ENCODE measurements at regions not wholly inside any gene's neighbourhood (a gene's known extent, or its start where the extent isn't known, plus 50 kb on each side); places are given as distances from the start of the nearest gene placed in this dataset.

DNA sequence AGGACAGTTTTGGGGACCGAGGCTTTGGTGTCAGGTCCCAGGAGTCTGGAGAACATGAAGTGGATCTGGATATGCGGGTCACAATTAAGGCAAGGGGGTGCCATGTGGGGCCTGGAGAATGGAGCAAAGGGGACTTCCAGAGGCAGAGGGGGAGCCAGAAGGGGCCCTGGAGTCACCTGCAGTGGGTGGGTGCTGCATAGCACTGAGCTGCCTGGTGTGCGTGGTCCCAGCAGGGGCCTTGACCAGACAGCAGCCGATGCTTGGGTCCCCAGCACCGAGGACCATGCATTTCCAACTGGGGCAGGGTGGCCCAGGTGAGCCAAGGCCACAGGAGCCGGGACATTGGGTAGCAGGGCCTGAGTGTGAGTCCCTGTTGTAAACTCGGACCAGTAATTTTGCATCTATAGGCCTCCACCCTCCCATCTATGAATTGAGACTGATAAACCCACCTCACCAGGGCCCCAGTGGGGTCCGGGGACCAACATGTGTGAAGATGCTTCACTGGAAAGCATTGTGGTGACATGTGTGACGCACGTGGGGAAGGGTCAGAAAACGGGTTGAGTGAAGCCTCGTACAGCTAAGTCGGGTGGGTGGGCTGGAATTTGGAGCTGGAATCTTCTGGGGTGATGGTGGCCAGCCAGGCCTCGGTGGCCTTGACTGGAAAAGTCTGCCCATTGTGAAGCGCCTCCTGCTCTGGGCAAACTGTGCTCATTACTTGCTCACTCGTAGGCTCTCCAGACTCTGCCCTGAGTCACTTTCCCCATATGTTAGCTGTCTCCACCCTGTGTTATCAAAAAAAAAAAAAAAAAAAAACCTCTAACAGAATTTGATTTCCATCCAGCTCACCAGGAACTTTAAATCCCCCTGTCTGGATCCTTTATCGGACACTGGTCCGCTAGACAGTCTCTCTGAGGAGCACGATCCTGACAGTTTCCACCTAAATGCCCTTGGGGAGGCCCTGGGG lies 90.5 kb upstream of the ZNF469 start:
- no peak for DNase-seq (ENCODE audit: low spot score)
- H4K91ac ChIP-seq (ENCODE audit: low read depth, low read length, poor library complexity) = no peak overlapping the region
- no peak overlapping the region for H2BK120ac ChIP-seq (ENCODE audit: low read depth, low read length)
- no peak overlapping the region for H3K4ac ChIP-seq (ENCODE audit: low read length)
- H3K4me1 ChIP-seq (ENCODE audit: control insufficient read depth in 2 of 2, insufficient read depth in 1 of 2, low read depth in 1 of 2, low read length in 2 of 2) = peaks cover 0 to 1% of the 10 kb centered on the region in 2 donors
- H3K36me3 ChIP-seq (replicated peaks in 1 of 2; ENCODE audit: control insufficient read depth in 2 of 2, insufficient read depth in 2 of 2, low read length in 2 of 2) = no peaks in the 10 kb centered on the region
- no peaks in the 10 kb centered on the region for H3K79me1 ChIP-seq (ENCODE audit: low read depth, low read length)
- no CpG with 5 or more reads among the region's 19 CpGs for WGBS, 2 donors (ENCODE audit: extremely low coverage in 2 of 2, insufficient read length in 2 of 2, insufficient replicate concordance in 1 of 2)
- H3K27ac ChIP-seq (replicated peaks; ENCODE audit: low read length) = no peak overlapping the region
- H2BK5ac ChIP-seq (ENCODE audit: low read length) = no peak overlapping the region
- no peak overlapping the region for H4K8ac ChIP-seq (ENCODE audit: low read depth, low read length)
- H3K14ac ChIP-seq (ENCODE audit: low read length) = no peak overlapping the region
- no peak overlapping the region for H3K4me2 ChIP-seq (ENCODE audit: insufficient read depth, low read length, poor library complexity, severe bottlenecking)
- H3K9ac ChIP-seq (ENCODE audit: low read depth, low read length, poor library complexity) = no peak overlapping the region
- no peak overlapping the region for H3K18ac ChIP-seq (ENCODE audit: low read length)
- no peak overlapping the region for H2AFZ ChIP-seq (ENCODE audit: low read length)
- no peak overlapping the region for H3K23ac ChIP-seq (ENCODE audit: low read depth, low read length, poor library complexity)
- no peak overlapping the region for H3K4me3 ChIP-seq (ENCODE audit: low read length in 2 of 2)
- H2AK5ac ChIP-seq (ENCODE audit: low read depth, low read length) = no peak overlapping the region
- peaks cover 0 to 13% of the 10 kb centered on the region in 2 donors for H3K9me3 ChIP-seq (replicated peaks in 1 of 2; ENCODE audit: control insufficient read depth in 2 of 2, insufficient read depth in 1 of 2, low read depth in 1 of 2, low read length in 2 of 2)
- H2BK12ac ChIP-seq (ENCODE audit: low read length) = no peak overlapping the region
- no peak overlapping the region for H2BK15ac ChIP-seq (ENCODE audit: low read length)
- peaks cover 0 to 3% (median 2%) of the 10 kb centered on the region in 3 experiments for H3K27me3 ChIP-seq (ENCODE audit: control insufficient read depth in 3 of 3, insufficient read depth in 3 of 3, low read depth in 1 of 3, low read length in 3 of 3)

- Histone ChIP-seq H3K18ac (ENCODE audit: low read length) (no peak overlapping the region), H2BK15ac (ENCODE audit: low read length) (no peak overlapping the region), H3K4me3 (ENCODE audit: low read length in 2 of 2) (no peak overlapping the region), H2BK120ac (ENCODE audit: low read depth, low read length) (no peak overlapping the region), H3K4me2 (ENCODE audit: insufficient read depth, low read length, poor library complexity, severe bottlenecking) (no peak overlapping the region), H4K8ac (ENCODE audit: low read depth, low read length) (no peak overlapping the region), H2BK5ac (ENCODE audit: low read length) (no peak overlapping the region), H3K4ac (ENCODE audit: low read length) (no peak overlapping the region), H3K4me1 (ENCODE audit: control insufficient read depth in 2 of 2, insufficient read depth in 1 of 2, low read depth in 1 of 2, low read length in 2 of 2) (peaks cover 0 to 1% of the 10 kb centered on the region in 2 donors), H3K27ac (replicated peaks; ENCODE audit: low read length) (no peak overlapping the region), H3K9me3 (replicated peaks in 1 of 2; ENCODE audit: control insufficient read depth in 2 of 2, insufficient read depth in 1 of 2, low read depth in 1 of 2, low read length in 2 of 2) (peaks cover 0 to 11% of the 10 kb centered on the region in 2 donors), H4K91ac (ENCODE audit: low read depth, low read length, poor library complexity) (no peak overlapping the region), H3K79me1 (ENCODE audit: low read depth, low read length) (no peaks in the 10 kb centered on the region), H2BK12ac (ENCODE audit: low read length) (no peak overlapping the region), H2AFZ (ENCODE audit: low read length) (no peak overlapping the region), H3K36me3 (replicated peaks in 1 of 2; ENCODE audit: control insufficient read depth in 2 of 2, insufficient read depth in 2 of 2, low read length in 2 of 2) (no peaks in the 10 kb centered on the region), H3K9ac (ENCODE audit: low read depth, low read length, poor library complexity) (peak overlapping the region; percentile 38), H3K23ac (ENCODE audit: low read depth, low read length, poor library complexity) (no peak overlapping the region), H3K14ac (ENCODE audit: low read length) (no peak overlapping the region), H3K27me3 (ENCODE audit: control insufficient read depth in 3 of 3, insufficient read depth in 3 of 3, low read depth in 1 of 3, low read length in 3 of 3) (peaks cover 0 to 9% (median 2%) of the 10 kb centered on the region in 3 experiments), H2AK5ac (ENCODE audit: low read depth, low read length) (no peak overlapping the region)
- WGBS, 2 donors (ENCODE audit: extremely low coverage in 2 of 2, insufficient read length in 2 of 2, insufficient replicate concordance in 1 of 2) = 100% methylated on average over 2 of the region's 4 CpGs; no CpG with 5 or more reads in 1 of the 2 donors
- DNase-seq (ENCODE audit: low spot score) = no peak
Measured at GRCh38 chr16:88293097-88293496, 89.7 kb upstream of the ZNF469 start.

DNA sequence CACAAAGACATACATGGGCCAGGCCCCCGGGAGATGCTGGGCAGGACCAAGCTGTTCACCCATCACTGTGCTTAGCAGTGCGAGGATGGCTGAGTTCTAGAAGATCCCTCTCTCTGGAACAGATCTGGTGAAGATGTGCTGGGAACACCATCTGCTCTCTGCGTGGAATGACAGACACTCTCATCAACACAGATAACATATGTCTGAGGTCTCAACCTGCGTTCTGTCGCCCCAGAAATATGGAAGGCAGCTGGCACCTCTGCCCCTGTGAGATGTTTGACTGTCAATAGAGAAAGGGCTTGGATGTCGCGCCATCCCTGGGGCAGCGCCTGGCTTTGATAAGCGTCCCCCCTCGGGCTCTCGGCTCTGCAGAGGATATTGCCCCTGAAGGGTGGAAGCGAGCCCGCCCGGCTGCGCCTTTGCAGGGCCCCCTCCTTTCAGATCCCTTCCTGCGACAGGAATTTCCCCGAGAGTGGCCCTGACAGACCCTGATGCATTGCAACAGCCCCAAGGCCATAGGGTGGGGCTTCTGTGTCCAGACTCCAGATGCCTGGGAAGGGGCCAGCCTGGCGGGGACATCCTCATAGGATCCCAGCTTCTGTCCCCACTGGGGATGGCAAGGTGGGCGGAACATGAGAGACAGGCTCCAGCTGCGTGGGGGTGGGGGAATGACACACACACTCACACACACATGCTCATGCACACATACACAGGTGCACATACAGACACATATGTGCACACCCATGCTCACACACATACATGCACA lies 86.9 kb upstream of the ZNF469 start:
- Histone ChIP-seq H3K9me3 (replicated peaks in 1 of 2; ENCODE audit: control insufficient read depth in 2 of 2, insufficient read depth in 1 of 2, low read depth in 1 of 2, low read length in 2 of 2) (peaks cover 0 to 4% of the 10 kb centered on the region in 2 donors), H3K4me3 (ENCODE audit: low read length in 2 of 2) (peak overlapping the region in 1 of 2 donors; percentile 47), H2BK15ac (ENCODE audit: low read length) (no peak overlapping the region), H2BK120ac (ENCODE audit: low read depth, low read length) (no peak overlapping the region), H3K4me1 (ENCODE audit: control insufficient read depth in 2 of 2, insufficient read depth in 1 of 2, low read depth in 1 of 2, low read length in 2 of 2) (peaks cover 0 to 7% of the 10 kb centered on the region in 2 donors), H3K14ac (ENCODE audit: low read length) (no peak overlapping the region), H3K27ac (replicated peaks; ENCODE audit: low read length) (no peak overlapping the region), H2BK5ac (ENCODE audit: low read length) (no peak overlapping the region), H3K4ac (ENCODE audit: low read length) (no peak overlapping the region), H3K9ac (ENCODE audit: low read depth, low read length, poor library complexity) (peak overlapping the region; percentile 46), H4K91ac (ENCODE audit: low read depth, low read length, poor library complexity) (no peak overlapping the region), H3K27me3 (ENCODE audit: control insufficient read depth in 3 of 3, insufficient read depth in 3 of 3, low read depth in 1 of 3, low read length in 3 of 3) (peaks cover 0 to 13% (median 2%) of the 10 kb centered on the region in 3 experiments), H2BK12ac (ENCODE audit: low read length) (no peak overlapping the region), H3K23ac (ENCODE audit: low read depth, low read length, poor library complexity) (no peak overlapping the region), H3K4me2 (ENCODE audit: insufficient read depth, low read length, poor library complexity, severe bottlenecking) (no peak overlapping the region), H3K36me3 (replicated peaks in 1 of 2; ENCODE audit: control insufficient read depth in 2 of 2, insufficient read depth in 2 of 2, low read length in 2 of 2) (no peaks in the 10 kb centered on the region), H4K8ac (ENCODE audit: low read depth, low read length) (no peak overlapping the region), H3K18ac (ENCODE audit: low read length) (no peak overlapping the region), H3K79me1 (ENCODE audit: low read depth, low read length) (no peaks in the 10 kb centered on the region), H2AK5ac (ENCODE audit: low read depth, low read length) (no peak overlapping the region), H2AFZ (ENCODE audit: low read length) (no peak overlapping the region)
- no CpG with 5 or more reads among the region's 20 CpGs for WGBS, 2 donors (ENCODE audit: extremely low coverage in 2 of 2, insufficient read length in 2 of 2, insufficient replicate concordance in 1 of 2)
- DNase-seq (ENCODE audit: low spot score) = no peak

Measured in neuronal stem cell (in vitro differentiated cells).